CD4-positive, CD25-positive, alpha-beta regulatory T cell (primary cell): ENCODE measurements at regions not wholly inside any gene's neighbourhood (a gene's known extent, or its start where the extent isn't known, plus 50 kb on each side); places are given as distances from the start of the nearest gene placed in this dataset.
"Not testable (repeated sequence)": the region's sequence is repeated elsewhere in the genome, so short reads cannot be mapped to it uniquely, and the experiment has no call there.

Experiments
- ATAC-seq, 2 donors: fragments of 150-1000 bp; cut with Tn5 transposase; one replicate each; pipeline ENCODE4 v1.10.0; 2021; ENCODE audit warnings: low read depth in 2 of 2, moderate number of reproducible peaks in 2 of 2, moderate library complexity in 1 of 2
- DNase-seq, 3 donors: peaks; one replicate each; pipeline versions ENCODE4 v3.0.0 to v3.0.0-alpha.2; 2012 to 2022; ENCODE audit warnings: mixed read lengths in 1 of 3
- H3K27ac ChIP-seq: one replicate; pipeline ENCODE4 v1.7.0; 2013; ENCODE audit warnings: mild to moderate bottlenecking, low read length; ENCODE audit not compliant: insufficient read depth, poor library complexity, severe bottlenecking
- H3K27me3 ChIP-seq: one replicate; pipeline ENCODE4 v1.7.0; 2013; ENCODE audit warnings: low read length; ENCODE audit not compliant: control insufficient read depth, insufficient read depth
- H3K36me3 ChIP-seq: one replicate; pipeline ENCODE4 v1.7.0; 2013; ENCODE audit warnings: mild to moderate bottlenecking, low read length, moderate library complexity; ENCODE audit not compliant: control insufficient read depth, insufficient read depth
- H3K4me1 ChIP-seq: 2 replicates; pipeline ENCODE4 v1.7.0; 2013; ENCODE audit warnings: mild to moderate bottlenecking, low read length; ENCODE audit not compliant: insufficient read depth, control insufficient read depth, poor library complexity, severe bottlenecking
- H3K4me3 ChIP-seq: one replicate; pipeline ENCODE4 v1.7.0; 2013; ENCODE audit warnings: low read depth, mild to moderate bottlenecking, low read length, moderate library complexity
- H3K9me3 ChIP-seq, 2 experiments: 1 replicate in 1 of 2; 2 replicates in 1 of 2; pipeline ENCODE4 v1.7.0; 2013; ENCODE audit warnings: low read length in 2 of 2, mild to moderate bottlenecking in 1 of 2, moderate library complexity in 1 of 2; ENCODE audit not compliant: control insufficient read depth in 2 of 2
- H3K27ac Mint-ChIP-seq, 3 donors: one replicate each; pipeline ENCODE4 v1.8.0; 2020 to 2022; ENCODE audit warnings: mild to moderate bottlenecking in 3 of 3, mixed read lengths in 3 of 3, moderate library complexity in 2 of 3
- H3K27me3 Mint-ChIP-seq: one replicate; pipeline ENCODE4 v1.8.0; 2022; ENCODE audit warnings: mild to moderate bottlenecking, mixed read lengths
- H3K36me3 Mint-ChIP-seq: one replicate; pipeline ENCODE4 v1.8.0; 2020; ENCODE audit warnings: mixed read lengths
- H3K4me1 Mint-ChIP-seq, 4 donors: one replicate each; pipeline ENCODE4 v1.8.0; 2020 to 2022; ENCODE audit warnings: mixed read lengths in 4 of 4, mild to moderate bottlenecking in 1 of 4
- H3K4me3 Mint-ChIP-seq, 4 donors: one replicate each; pipeline ENCODE4 v1.8.0; 2020 to 2022; ENCODE audit warnings: mild to moderate bottlenecking in 4 of 4, mixed read lengths in 4 of 4, moderate library complexity in 3 of 4
- H3K9me3 Mint-ChIP-seq, 7 donors: one replicate each; pipeline ENCODE4 v1.8.0; 2020 to 2022; ENCODE audit warnings: mixed read lengths in 7 of 7, mild to moderate bottlenecking in 3 of 7, moderate library complexity in 2 of 7

- H3K36me3 Mint-ChIP-seq, result no peaks in the 10 kb centered on the region
- DNase-seq, result no peak
- Histone ChIP-seq H3K9me3 (peaks cover 3 to 9% of the 10 kb centered on the region in 2 experiments), H3K4me3 (no peak overlapping the region), H3K27ac (no peak overlapping the region), H3K27me3 (no peaks in the 10 kb centered on the region), H3K36me3 (no peaks in the 10 kb centered on the region), H3K4me1 (no peaks in the 10 kb centered on the region)
- H3K4me1 Mint-ChIP-seq, result peaks cover 0 to 3% (median 0%) of the 10 kb centered on the region in 4 donors
- H3K4me3 Mint-ChIP-seq, result no peak overlapping the region
- H3K9me3 Mint-ChIP-seq, result peaks cover 0 to 18% (median 7%) of the 10 kb centered on the region in 7 donors
- no peak overlapping the region for H3K27ac Mint-ChIP-seq
- no peak for ATAC-seq
- no peaks in the 10 kb centered on the region for H3K27me3 Mint-ChIP-seq
These were observed 1338.4 kb upstream of the CHAC2 start for GRCh38 chr2:52429171-52429570.

GRCh38 chr2:52428224-52428623, 1339.4 kb upstream of the CHAC2 start:
- H3K36me3 ChIP-seq, result no peaks in the 10 kb centered on the region
- ATAC-seq (no peak), DNase-seq (no peak)
- H3K9me3 Mint-ChIP-seq, result peaks cover under 1 to 21% (median 7%) of the 10 kb centered on the region in 7 donors
- H3K27ac ChIP-seq, result no peak overlapping the region
- no peak overlapping the region for H3K4me3 Mint-ChIP-seq
- no peak overlapping the region for H3K4me3 ChIP-seq
- H3K4me1 ChIP-seq, result no peaks in the 10 kb centered on the region
- H3K4me1 Mint-ChIP-seq, result peaks cover 0 to 3% (median 0%) of the 10 kb centered on the region in 4 donors
- no peaks in the 10 kb centered on the region for H3K27me3 Mint-ChIP-seq
- no peaks in the 10 kb centered on the region for H3K36me3 Mint-ChIP-seq
- H3K9me3 ChIP-seq, result peaks cover 3 to 9% of the 10 kb centered on the region in 2 experiments
- H3K27ac Mint-ChIP-seq, result no peak overlapping the region
- H3K27me3 ChIP-seq, result no peaks in the 10 kb centered on the region

GRCh38 chr2:52423655-52424054, 1343.9 kb upstream of the CHAC2 start:
- Mint-ChIP-seq H3K4me3 (no peak overlapping the region), H3K9me3 (peaks cover 0 to 7% (median 2%) of the 10 kb centered on the region in 7 donors), H3K27ac (no peak overlapping the region), H3K36me3 (no peaks in the 10 kb centered on the region), H3K27me3 (no peaks in the 10 kb centered on the region), H3K4me1 (no peaks in the 10 kb centered on the region)
- H3K27me3 ChIP-seq, result no peaks in the 10 kb centered on the region
- no peaks in the 10 kb centered on the region for H3K36me3 ChIP-seq
- no peaks in the 10 kb centered on the region for H3K9me3 ChIP-seq
- ATAC-seq (no peak), DNase-seq (no peak)
- no peak overlapping the region for H3K27ac ChIP-seq
- H3K4me1 ChIP-seq, result no peaks in the 10 kb centered on the region
- H3K4me3 ChIP-seq, result no peak overlapping the region

GRCh38 chr2:52423111-52423510, 1344.5 kb upstream of the CHAC2 start:
- no peaks in the 10 kb centered on the region for H3K4me1 Mint-ChIP-seq
- H3K9me3 Mint-ChIP-seq, result peaks cover 0 to 6% (median 3%) of the 10 kb centered on the region in 7 donors
- H3K4me3 Mint-ChIP-seq, result no peak overlapping the region
- Histone ChIP-seq H3K9me3 (no peaks in the 10 kb centered on the region), H3K4me3 (no peak overlapping the region), H3K4me1 (no peaks in the 10 kb centered on the region), H3K27ac (no peak overlapping the region), H3K36me3 (no peaks in the 10 kb centered on the region), H3K27me3 (no peaks in the 10 kb centered on the region)
- DNase-seq (no peak), ATAC-seq (no peak)
- H3K27ac Mint-ChIP-seq, result no peak overlapping the region
- no peaks in the 10 kb centered on the region for H3K27me3 Mint-ChIP-seq
- no peaks in the 10 kb centered on the region for H3K36me3 Mint-ChIP-seq

GRCh38 chr2:52416340-52416739, 1351.3 kb upstream of the CHAC2 start:
- Histone ChIP-seq H3K27me3 (no peaks in the 10 kb centered on the region), H3K36me3 (no peaks in the 10 kb centered on the region), H3K4me1 (no peaks in the 10 kb centered on the region), H3K4me3 (no peak overlapping the region), H3K9me3 (peaks cover 0 to 5% of the 10 kb centered on the region in 2 experiments), H3K27ac (no peak overlapping the region)
- no peak for ATAC-seq
- peaks cover 0 to 13% (median 3%) of the 10 kb centered on the region in 7 donors for H3K9me3 Mint-ChIP-seq
- DNase-seq, result no peak
- no peak overlapping the region for H3K27ac Mint-ChIP-seq
- no peak overlapping the region for H3K4me3 Mint-ChIP-seq
- H3K27me3 Mint-ChIP-seq, result no peaks in the 10 kb centered on the region
- H3K4me1 Mint-ChIP-seq, result peaks cover 0 to 4% (median 0%) of the 10 kb centered on the region in 4 donors
- no peaks in the 10 kb centered on the region for H3K36me3 Mint-ChIP-seq

- H3K27me3 ChIP-seq, result no peaks in the 10 kb centered on the region
- Mint-ChIP-seq H3K27me3 (no peaks in the 10 kb centered on the region), H3K36me3 (no peaks in the 10 kb centered on the region), H3K27ac (no peak overlapping the region), H3K4me3 (no peak overlapping the region), H3K4me1 (peaks cover 0 to 4% (median 0%) of the 10 kb centered on the region in 4 donors), H3K9me3 (peaks cover 0 to 13% (median 3%) of the 10 kb centered on the region in 7 donors)
- no peak overlapping the region for H3K27ac ChIP-seq
- H3K36me3 ChIP-seq, result no peaks in the 10 kb centered on the region
- H3K4me3 ChIP-seq, result no peak overlapping the region
- ATAC-seq, result no peak
- H3K4me1 ChIP-seq, result no peaks in the 10 kb centered on the region
- DNase-seq, result no peak
- peaks cover 0 to 5% of the 10 kb centered on the region in 2 experiments for H3K9me3 ChIP-seq
These were observed 1352.9 kb upstream of the CHAC2 start for GRCh38 chr2:52414561-52415295.

GRCh38 chr2:52409308-52410118, 1358.1 kb upstream of the CHAC2 start:
- H3K4me1 ChIP-seq, H3K4me3 Mint-ChIP-seq, H3K27ac ChIP-seq, H3K4me1 Mint-ChIP-seq, DNase-seq, H3K9me3 ChIP-seq, H3K36me3 Mint-ChIP-seq, H3K27me3 ChIP-seq, H3K27ac Mint-ChIP-seq, ATAC-seq, H3K36me3 ChIP-seq, H3K4me3 ChIP-seq, H3K27me3 Mint-ChIP-seq: not testable (repeated sequence)
- peaks cover 0 to 13% (median 6%) of the 10 kb centered on the region in 7 donors for H3K9me3 Mint-ChIP-seq
